Kidney (tissue), 13 donors: ENCODE measurements at regions not wholly inside any gene's neighbourhood (a gene's known extent, or its start where the extent isn't known, plus 50 kb on each side); places are given as distances from the start of the nearest gene placed in this dataset.
"Not testable (repeated sequence)": the region's sequence is repeated elsewhere in the genome, so short reads cannot be mapped to it uniquely, and the experiment has no call there.

Experiments
- DNase-seq, 5 donors: peaks; one replicate each; pipeline ENCODE4 v3.0.0-alpha.2; 2013 to 2020
- FAIRE-seq: peaks from 2 replicates; lab custom pipeline; 2012; peaks lifted over from hg19 to GRCh38; lab: Jason Lieb, UNC
- H3K27ac ChIP-seq, 2 donors: one replicate each; pipeline ENCODE4 v1.7.0; 2013; ENCODE audit warnings: low read depth in 2 of 2, low read length in 2 of 2, inconsistent platforms in 1 of 2
- H3K27me3 ChIP-seq: one replicate; pipeline ENCODE4 v1.7.1; 2013; ENCODE audit warnings: low read length, inconsistent platforms; ENCODE audit not compliant: control insufficient read depth, insufficient read depth
- H3K36me3 ChIP-seq, 3 donors: one replicate each; pipeline versions ENCODE4 v1.7.0 to v1.7.1; 2013; ENCODE audit warnings: low read length in 3 of 3, control low read depth in 1 of 3, inconsistent platforms in 1 of 3; ENCODE audit not compliant: insufficient read depth in 3 of 3, control insufficient read depth in 2 of 3
- H3K4me1 ChIP-seq, 3 donors: one replicate each; pipeline versions ENCODE4 v1.7.0 to v1.7.1; 2013; ENCODE audit warnings: low read length in 3 of 3, inconsistent platforms in 1 of 3, low read depth in 1 of 3; ENCODE audit not compliant: control insufficient read depth in 2 of 3, insufficient read depth in 2 of 3
- H3K4me3 ChIP-seq, 3 donors: one replicate each; pipeline versions ENCODE4 v1.7.0 to v1.8.1; 2013; ENCODE audit warnings: low read length in 3 of 3, control low read depth in 1 of 3, inconsistent platforms in 1 of 3
- H3K9ac ChIP-seq, 3 donors: one replicate each; pipeline versions ENCODE4 v1.7.0 to v1.7.1; 2013; ENCODE audit warnings: low read length in 3 of 3, control low read depth in 1 of 3, inconsistent platforms in 1 of 3
- H3K9me3 ChIP-seq, 3 donors: one replicate each; pipeline versions ENCODE4 v1.7.0 to v1.7.1; 2013; ENCODE audit warnings: low read length in 3 of 3, control low read depth in 1 of 3, inconsistent platforms in 1 of 3; ENCODE audit not compliant: control insufficient read depth in 2 of 3, insufficient read depth in 1 of 3
- intact Hi-C: fragments of 100-400 bp; cut with DNase I; formaldehyde crosslinking; loops from one replicate; pipeline ENCODE4 v1.11.1; 2022
- TF ChIP-seq, protein P1 (sequence below): IDR thresholded peaks from 3 replicates; pipeline ENCODE4 v1.5.1; 2012; ENCODE audit warnings: mild to moderate bottlenecking, moderate library complexity, borderline replicate concordance; ENCODE audit not compliant: insufficient read depth; ENCODE audit errors: extremely low read depth
- donor health status: control.
- donor health status: control.
- donor health status: control.
- donor health status: control.
- donor health status: control.
- donor health status: DM: yes; HTN: yes; CAD: no.
- donor health status: Normal renal cell carcinoma (clear cell type).

DNA sequence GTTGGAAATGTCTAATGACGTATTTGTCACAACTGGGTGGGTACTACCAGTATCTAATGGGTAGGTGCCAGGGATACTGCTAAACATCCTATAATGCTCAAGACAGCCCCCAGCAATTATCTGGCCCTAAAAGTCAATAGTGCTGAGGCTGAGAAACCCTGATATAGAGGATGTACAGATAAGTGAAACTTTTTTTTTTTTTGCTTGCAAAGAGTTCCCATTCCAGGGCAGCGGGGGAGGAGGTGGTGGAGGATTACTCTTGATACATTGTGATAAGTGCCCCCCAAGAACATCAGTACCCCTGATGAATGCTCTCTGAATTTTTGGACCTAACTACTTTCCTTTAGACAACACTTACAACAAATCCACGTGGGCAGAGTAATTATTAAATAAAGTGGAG is 329.7 kb upstream of the SPRED2 start:
- intact Hi-C loops: no loop called here
- Histone ChIP-seq H3K4me3 (no peak overlapping the region), H3K4me1 (no peaks in the 10 kb centered on the region), H3K36me3 (no peaks in the 10 kb centered on the region), H3K9me3 (peaks cover 0 to 3% (median 0%) of the 10 kb centered on the region in 3 donors), H3K27ac (no peak overlapping the region), H3K9ac (no peak overlapping the region), H3K27me3 (no peaks in the 10 kb centered on the region)
- FAIRE-seq: no peak
- TF ChIP-seq, protein P1, sequence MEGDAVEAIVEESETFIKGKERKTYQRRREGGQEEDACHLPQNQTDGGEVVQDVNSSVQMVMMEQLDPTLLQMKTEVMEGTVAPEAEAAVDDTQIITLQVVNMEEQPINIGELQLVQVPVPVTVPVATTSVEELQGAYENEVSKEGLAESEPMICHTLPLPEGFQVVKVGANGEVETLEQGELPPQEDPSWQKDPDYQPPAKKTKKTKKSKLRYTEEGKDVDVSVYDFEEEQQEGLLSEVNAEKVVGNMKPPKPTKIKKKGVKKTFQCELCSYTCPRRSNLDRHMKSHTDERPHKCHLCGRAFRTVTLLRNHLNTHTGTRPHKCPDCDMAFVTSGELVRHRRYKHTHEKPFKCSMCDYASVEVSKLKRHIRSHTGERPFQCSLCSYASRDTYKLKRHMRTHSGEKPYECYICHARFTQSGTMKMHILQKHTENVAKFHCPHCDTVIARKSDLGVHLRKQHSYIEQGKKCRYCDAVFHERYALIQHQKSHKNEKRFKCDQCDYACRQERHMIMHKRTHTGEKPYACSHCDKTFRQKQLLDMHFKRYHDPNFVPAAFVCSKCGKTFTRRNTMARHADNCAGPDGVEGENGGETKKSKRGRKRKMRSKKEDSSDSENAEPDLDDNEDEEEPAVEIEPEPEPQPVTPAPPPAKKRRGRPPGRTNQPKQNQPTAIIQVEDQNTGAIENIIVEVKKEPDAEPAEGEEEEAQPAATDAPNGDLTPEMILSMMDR: no peak
- DNase-seq: no peak

DNA sequence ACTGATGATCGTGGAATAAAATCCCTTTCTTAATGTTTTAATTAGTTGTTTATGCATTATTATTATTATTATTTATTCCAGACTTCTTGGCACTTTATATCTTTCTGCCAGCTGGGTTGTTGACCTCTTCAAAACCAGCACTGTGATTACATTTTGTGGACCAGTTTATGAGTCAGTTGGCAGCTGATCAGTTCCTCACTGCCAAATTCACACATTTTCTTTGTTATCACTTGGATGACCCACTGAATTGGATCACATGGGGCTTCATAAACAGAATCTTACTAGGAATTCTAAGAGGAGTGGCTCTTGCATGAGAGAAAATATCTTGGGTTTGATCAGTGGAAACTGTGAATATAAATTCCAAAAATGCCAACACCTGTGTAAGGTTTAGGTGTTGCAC is 321.8 kb upstream of the SPRED2 start:
- Histone ChIP-seq H3K4me3 (no peak overlapping the region), H3K36me3 (no peaks in the 10 kb centered on the region), H3K27me3 (no peaks in the 10 kb centered on the region), H3K4me1 (no peaks in the 10 kb centered on the region), H3K9ac (no peak overlapping the region), H3K27ac (no peak overlapping the region), H3K9me3 (peaks cover 0 to 3% (median 0%) of the 10 kb centered on the region in 3 donors)
- intact Hi-C loops: no loop called here
- TF ChIP-seq, protein P1: no peak
- DNase-seq: no peak
- no peak for FAIRE-seq

DNA sequence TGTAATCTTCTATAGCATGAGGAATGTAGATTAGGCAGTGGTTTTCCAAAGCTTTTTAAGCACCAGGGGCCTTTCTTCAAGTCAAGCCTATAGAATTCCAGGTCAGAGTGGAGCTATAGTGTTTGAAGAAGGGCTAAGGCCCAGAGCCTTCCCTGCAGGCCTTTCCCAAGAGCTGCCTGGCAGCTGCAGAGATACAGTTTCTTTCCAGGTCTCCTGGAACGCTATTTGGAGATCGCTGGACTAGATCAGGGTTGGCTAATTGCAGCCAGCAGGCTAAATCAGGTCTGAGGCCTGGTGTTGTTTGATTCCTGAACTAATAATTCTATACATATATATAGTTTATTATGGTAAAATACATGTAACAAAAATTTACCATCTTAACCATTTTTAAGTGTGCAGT is 319.0 kb upstream of the SPRED2 start:
- Histone ChIP-seq H3K36me3 (no peaks in the 10 kb centered on the region), H3K4me3 (no peak overlapping the region), H3K27ac (no peak overlapping the region), H3K4me1 (no peaks in the 10 kb centered on the region), H3K9ac (no peak overlapping the region), H3K9me3 (no peaks in the 10 kb centered on the region), H3K27me3 (no peaks in the 10 kb centered on the region)
- DNase-seq: no peak
- intact Hi-C loops: no loop called here
- TF ChIP-seq, protein P1: no peak
- no peak for FAIRE-seq

DNA sequence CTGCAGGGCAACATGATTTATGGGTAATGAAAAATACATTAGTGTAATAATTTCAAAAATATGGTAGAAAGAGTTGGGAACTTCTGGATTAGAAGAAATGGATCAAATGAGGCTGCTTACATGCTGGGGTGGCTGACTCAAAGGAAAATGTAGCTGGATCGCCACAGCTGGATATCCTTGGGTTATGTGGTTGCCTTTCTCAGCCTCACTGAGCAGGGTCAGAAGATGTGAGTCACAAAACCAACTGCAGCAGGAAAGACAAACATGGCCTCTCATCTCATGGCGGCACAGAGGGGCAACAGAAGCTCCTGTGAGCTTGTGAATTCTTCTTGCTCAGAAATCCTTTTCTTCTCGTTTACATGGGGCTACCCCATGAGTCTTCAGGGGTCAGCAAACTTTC is 317.1 kb upstream of the SPRED2 start:
- Histone ChIP-seq H3K27me3 (no peaks in the 10 kb centered on the region), H3K36me3 (no peaks in the 10 kb centered on the region), H3K27ac (no peak overlapping the region), H3K4me3 (no peak overlapping the region), H3K9ac (no peak overlapping the region), H3K9me3 (no peaks in the 10 kb centered on the region), H3K4me1 (no peaks in the 10 kb centered on the region)
- TF ChIP-seq, protein P1: no peak
- intact Hi-C loops: no loop called here
- FAIRE-seq: no peak
- DNase-seq: no peak

DNA sequence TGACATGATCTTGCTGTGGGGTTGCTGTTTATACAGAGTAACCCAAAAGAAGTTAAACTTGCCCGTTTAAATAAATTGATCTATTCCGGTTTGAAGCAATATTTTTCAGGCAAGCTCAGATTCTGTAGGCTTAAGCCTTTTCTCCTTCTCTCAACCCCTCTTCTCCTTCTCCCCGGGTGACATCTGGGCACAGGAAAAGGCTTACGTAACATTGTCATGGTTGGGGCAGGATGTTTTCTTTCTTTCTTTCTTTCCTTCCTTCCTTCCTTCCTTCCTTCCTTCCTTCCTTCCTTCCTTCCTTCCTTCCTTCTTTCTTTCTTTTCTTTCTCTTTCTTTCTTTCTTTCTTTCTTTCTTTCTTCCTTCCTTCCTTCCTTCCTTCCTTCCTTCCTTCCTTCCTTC is 315.5 kb upstream of the SPRED2 start:
- FAIRE-seq, intact Hi-C loops: not testable (repeated sequence)

More for the DNA sequence above, 315.5 kb upstream of the SPRED2 start:
- H3K4me1 ChIP-seq, H3K36me3 ChIP-seq, DNase-seq, H3K9me3 ChIP-seq, H3K4me3 ChIP-seq, H3K27me3 ChIP-seq, H3K9ac ChIP-seq, H3K27ac ChIP-seq: not testable (repeated sequence)
